HCT116 (cell line): ENCODE measurements at regions not wholly inside any gene's neighbourhood (a gene's known extent, or its start where the extent isn't known, plus 50 kb on each side); places are given as distances from the start of the nearest gene placed in this dataset.

Experiments
- ATAC-seq: fragments of 200-7000 bp; cut with Tn5 transposase; 2 replicates; pipeline ENCODE4 v1.9.1; 2020; ENCODE audit warnings: mild to moderate bottlenecking, moderate library complexity
- BruUV-seq: library from RNA; stranded (reverse); fragments of 400-500 nt; replicated peaks from 2 replicates; lab custom pipeline; 2021; lab: Mats Ljungman, UMichigan
- CTCF ChIA-PET: fragments of 300-600 bp; sonication (Branson Sonifier 250); formaldehyde crosslinking; loops from one replicate; lab custom pipeline; 2021; ENCODE audit warnings: antibody characterized with exemption; lab: Charles Lee
- POLR2A ChIA-PET: fragments of 300-600, 350-600 bp; sonication (Branson Sonifier 250); formaldehyde crosslinking; loops from one replicate; lab custom pipeline; 2021; ENCODE audit warnings: antibody characterized with exemption; lab: Charles Lee
- RAD21 ChIA-PET, 2 experiments: fragments of 300-600 bp; sonication (Branson Sonifier 250); formaldehyde crosslinking; loops; one replicate each; lab custom pipeline; 2023; ENCODE audit warnings: low total read pairs in 2 of 2; ENCODE audit not compliant: uncharacterized antibody in 2 of 2, unreplicated experiment in 2 of 2, low non-redundant PET in 1 of 2; lab: Charles Lee
- DNase-seq: peaks from one replicate; pipeline ENCODE4 v3.0.0-alpha.2; 2010; ENCODE audit warnings: low read depth, low spot score
- H2AFZ ChIP-seq: fragments of 200-600 bp; shearing (Covaris generic), sonication (generic); 2 replicates; pipeline ENCODE4 v1.6.1; 2017; ENCODE audit warnings: low read depth, mixed run types, mixed read lengths, antibody characterized with exemption, low read length; ENCODE audit not compliant: poor library complexity, severe bottlenecking
- H3K27ac ChIP-seq: 2 replicates; pipeline ENCODE4 v1.5.1; 2012; ENCODE audit warnings: low read depth, low read length
- H3K27me3 ChIP-seq: fragments of 200-600 bp; sonication (generic); 2 replicates; pipeline ENCODE4 v1.6.1; 2016; ENCODE audit warnings: mixed run types, low read length, mixed read lengths; ENCODE audit not compliant: insufficient read depth
- H3K36me3 ChIP-seq, 2 experiments: fragments of 200-500 bp in 1 of 2; fragments of 200-600 bp in 1 of 2; sonication (Bioruptor generic) in 1 of 2; sonication (generic) in 1 of 2; 2 replicates each; pipeline versions ENCODE4 v1.5.1 to v1.6.1; 2014 to 2016; ENCODE audit warnings: low read length in 2 of 2, inconsistent platforms in 1 of 2, mixed read lengths in 1 of 2, mixed run types in 1 of 2; ENCODE audit not compliant: insufficient read depth in 2 of 2, control insufficient read depth in 1 of 2
- H3K4me1 ChIP-seq, 2 experiments: fragments of 200-600 bp in 1 of 2; sonication (generic) in 1 of 2; 2 replicates each; pipeline versions ENCODE4 v1.5.1 to v1.6.1; 2012 to 2017; ENCODE audit warnings: low read length in 2 of 2, inconsistent platforms in 1 of 2, mild to moderate bottlenecking in 1 of 2, mixed read lengths in 1 of 2, mixed run types in 1 of 2, moderate library complexity in 1 of 2; ENCODE audit not compliant: insufficient read depth in 2 of 2, control insufficient read depth in 1 of 2
- H3K4me2 ChIP-seq: fragments of 200-600 bp; sonication (generic); 2 replicates; pipeline ENCODE4 v1.6.1; 2017; ENCODE audit warnings: mixed run types, low read length, mixed read lengths
- H3K4me3 ChIP-seq, 2 experiments: fragments of 200-600 bp in 1 of 2; sonication (generic) in 1 of 2; replicated peaks in 1 of 2; 2 replicates each; pipeline ENCODE4 v1.5.1; 2011 to 2016; ENCODE audit warnings: low read length in 2 of 2, control low read depth in 1 of 2, low read depth in 1 of 2, mild to moderate bottlenecking in 1 of 2, mixed read lengths in 1 of 2, mixed run types in 1 of 2
- H3K79me2 ChIP-seq: fragments of 200-600 bp; sonication (generic); 2 replicates; pipeline ENCODE4 v1.6.1; 2017; ENCODE audit warnings: mild to moderate bottlenecking, mixed run types, low read length, moderate library complexity, mixed read lengths; ENCODE audit not compliant: insufficient read depth
- H3K9ac ChIP-seq: fragments of 200-600 bp; sonication (generic); 2 replicates; pipeline ENCODE4 v1.6.1; 2016; ENCODE audit warnings: low read length, mixed read lengths
- H3K9me2 ChIP-seq: fragments of 200-600 bp; sonication (generic), shearing (Covaris generic); 2 replicates; pipeline ENCODE4 v1.6.1; 2017; ENCODE audit warnings: mixed run types, mild to moderate bottlenecking, moderate library complexity; ENCODE audit not compliant: insufficient read depth
- H3K9me3 ChIP-seq, 2 experiments: fragments of 200-500 bp in 1 of 2; fragments of 200-600 bp in 1 of 2; sonication (Bioruptor generic) in 1 of 2; sonication (generic) in 1 of 2; 2 replicates each; pipeline ENCODE4 v1.6.1; 2014 to 2017; ENCODE audit warnings: low read length in 2 of 2, mixed read lengths in 2 of 2, inconsistent platforms in 1 of 2, low read depth in 1 of 2, mild to moderate bottlenecking in 1 of 2, mixed run types in 1 of 2, moderate library complexity in 1 of 2; ENCODE audit not compliant: control insufficient read depth in 1 of 2, insufficient read depth in 1 of 2
- H4K20me1 ChIP-seq: fragments of 200-600 bp; sonication (generic), shearing (Covaris generic); 2 replicates; pipeline ENCODE4 v1.6.1; 2017; ENCODE audit warnings: mixed run types, mild to moderate bottlenecking, moderate library complexity; ENCODE audit not compliant: insufficient read depth
- CBX3 ChIP-seq: IDR thresholded peaks from 2 replicates; pipeline ENCODE4 v1.6.1; 2012; ENCODE audit warnings: low read depth
- CEBPB ChIP-seq: IDR thresholded peaks from 2 replicates; pipeline ENCODE4 v1.6.1; 2012; ENCODE audit warnings: low read depth
- EGR1 ChIP-seq: IDR thresholded peaks from 2 replicates; pipeline ENCODE4 v1.6.1; 2012; ENCODE audit warnings: low read depth
- ELF1 ChIP-seq: IDR thresholded peaks from 2 replicates; pipeline ENCODE4 v1.6.1; 2012; ENCODE audit warnings: low read depth, borderline replicate concordance
- EZH2phosphoT487 ChIP-seq: fragments of 200-600 bp; IDR thresholded peaks from 2 replicates; pipeline ENCODE4 v1.6.1; 2018; ENCODE audit warnings: antibody characterized with exemption, borderline replicate concordance
- FOSL1 ChIP-seq: IDR thresholded peaks from 2 replicates; pipeline ENCODE4 v1.6.1; 2012; ENCODE audit warnings: low read depth
- POLR2A ChIP-seq: IDR thresholded peaks from 2 replicates; pipeline ENCODE4 v1.7.0; 2011; ENCODE audit warnings: borderline replicate concordance; ENCODE audit not compliant: insufficient read depth, insufficient read length; ENCODE audit errors: extremely low read depth
- RAD21 ChIP-seq: IDR thresholded peaks from 2 replicates; pipeline ENCODE4 v1.6.1; 2012; ENCODE audit warnings: low read depth, mild to moderate bottlenecking
- SRF ChIP-seq: IDR thresholded peaks from 2 replicates; pipeline ENCODE4 v1.6.1; 2012; ENCODE audit warnings: low read depth
- TCF7L2 ChIP-seq: IDR thresholded peaks from 2 replicates; pipeline ENCODE4 v1.7.0; 2011; ENCODE audit warnings: borderline replicate concordance, inconsistent platforms; ENCODE audit not compliant: insufficient read depth, insufficient read length; ENCODE audit errors: extremely low read depth
- ZNF274 ChIP-seq: fragments of 200-500 bp; sonication (Bioruptor generic); IDR thresholded peaks from 2 replicates; pipeline ENCODE4 v1.6.1; 2014; ENCODE audit warnings: mild to moderate bottlenecking, low read depth, low read length, inconsistent platforms
- intact Hi-C: fragments of 100-400 bp; cut with micrococcal nuclease; formaldehyde crosslinking; loops from 2 replicates; pipeline ENCODE4 v1.10.0; 2022
- TF ChIP-seq, protein P1 (sequence below), 3 experiments: fragments of 200-600 bp in 1 of 3; sonication (generic) in 1 of 3; IDR thresholded peaks in 2 of 3; conservative IDR thresholded peaks in 1 of 3; 2 replicates each; pipeline ENCODE4 v1.5.1; 2012 to 2017; ENCODE audit warnings: low read depth in 2 of 3, low read length in 2 of 3, antibody characterized with exemption in 1 of 3, borderline replicate concordance in 1 of 3, control low read depth in 1 of 3, mild to moderate bottlenecking in 1 of 3, mixed read lengths in 1 of 3, mixed run types in 1 of 3, moderate library complexity in 1 of 3; ENCODE audit not compliant: insufficient read depth in 1 of 3
- TF ChIP-seq, protein P2 (sequence below): IDR thresholded peaks from 2 replicates; pipeline ENCODE4 v1.6.1; 2012
- TF ChIP-seq, protein P3 (sequence below): IDR thresholded peaks from 2 replicates; pipeline ENCODE4 v1.6.1; 2012; ENCODE audit warnings: low read depth

DNA sequence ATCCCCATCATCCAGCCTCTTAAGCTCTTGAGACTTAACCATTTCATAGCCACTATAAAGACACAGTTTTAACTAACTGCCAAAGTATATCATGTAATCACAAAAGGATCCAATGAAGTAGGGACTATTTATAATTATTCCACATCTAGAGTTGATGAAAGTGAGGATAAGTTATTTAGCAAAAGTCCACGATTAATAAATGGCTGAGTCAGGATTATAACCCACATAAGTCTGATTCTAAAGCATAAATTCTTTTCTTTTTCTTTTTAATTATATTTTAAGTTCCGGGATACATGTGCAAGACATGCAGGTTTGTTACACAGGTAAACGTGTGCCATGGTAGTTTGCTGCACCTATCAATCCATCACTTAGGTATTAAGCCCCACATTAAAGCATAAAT lies 166.1 kb downstream of the PPP1R3A start (continued):
- TF ChIP-seq FOSL1 = no peak
- TF ChIP-seq SRF = no peak
- TF ChIP-seq CEBPB = no peak

- RAD21 ChIA-PET = no interaction called here
- BruUV-seq = no TSS peak
- Histone ChIP-seq H2AFZ (no peak overlapping the region), H3K27me3 (no peaks in the 10 kb centered on the region), H3K9me2 (no peaks in the 10 kb centered on the region), H3K79me2 (no peaks in the 10 kb centered on the region), H3K4me1 (no peaks in the 10 kb centered on the region), H3K9me3 (no peaks in the 10 kb centered on the region), H3K9ac (no peak overlapping the region), H3K4me3 (no peak overlapping the region), H3K36me3 (no peaks in the 10 kb centered on the region), H4K20me1 (no peaks in the 10 kb centered on the region)
- intact Hi-C loops = loop anchor here (10.0 kb wide), 1 partner anchor 57 kb away; no protein-coding TSS in a partner anchor
- peak; percentile 55; the same call in 1 of the 2 replicates for ATAC-seq
- TF ChIP-seq, protein P1, sequence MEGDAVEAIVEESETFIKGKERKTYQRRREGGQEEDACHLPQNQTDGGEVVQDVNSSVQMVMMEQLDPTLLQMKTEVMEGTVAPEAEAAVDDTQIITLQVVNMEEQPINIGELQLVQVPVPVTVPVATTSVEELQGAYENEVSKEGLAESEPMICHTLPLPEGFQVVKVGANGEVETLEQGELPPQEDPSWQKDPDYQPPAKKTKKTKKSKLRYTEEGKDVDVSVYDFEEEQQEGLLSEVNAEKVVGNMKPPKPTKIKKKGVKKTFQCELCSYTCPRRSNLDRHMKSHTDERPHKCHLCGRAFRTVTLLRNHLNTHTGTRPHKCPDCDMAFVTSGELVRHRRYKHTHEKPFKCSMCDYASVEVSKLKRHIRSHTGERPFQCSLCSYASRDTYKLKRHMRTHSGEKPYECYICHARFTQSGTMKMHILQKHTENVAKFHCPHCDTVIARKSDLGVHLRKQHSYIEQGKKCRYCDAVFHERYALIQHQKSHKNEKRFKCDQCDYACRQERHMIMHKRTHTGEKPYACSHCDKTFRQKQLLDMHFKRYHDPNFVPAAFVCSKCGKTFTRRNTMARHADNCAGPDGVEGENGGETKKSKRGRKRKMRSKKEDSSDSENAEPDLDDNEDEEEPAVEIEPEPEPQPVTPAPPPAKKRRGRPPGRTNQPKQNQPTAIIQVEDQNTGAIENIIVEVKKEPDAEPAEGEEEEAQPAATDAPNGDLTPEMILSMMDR (IDR thresholded peaks at IDR 0.05 in 2 of 3, conservative IDR thresholded peaks at IDR 0.05 in 1 of 3; ENCODE audit: borderline replicate concordance in 1 of 3, insufficient read depth in 1 of 3, low read depth in 2 of 3, low read length in 2 of 3) = 0 out of 6 replicates have a peak, but pooled peaks of 2 of the 3 experiments have one; percentile 12
- TF ChIP-seq, protein P2, sequence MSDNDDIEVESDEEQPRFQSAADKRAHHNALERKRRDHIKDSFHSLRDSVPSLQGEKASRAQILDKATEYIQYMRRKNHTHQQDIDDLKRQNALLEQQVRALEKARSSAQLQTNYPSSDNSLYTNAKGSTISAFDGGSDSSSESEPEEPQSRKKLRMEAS = no peak
- TF ChIP-seq, all 23 proteins: peak for 1
- no peak for DNase-seq
- Histone ChIP-seq H3K4me2 (no peak overlapping the region), H3K27ac (no peak overlapping the region)
- CTCF ChIA-PET = no interaction called here
- POLR2A ChIA-PET = no interaction called here
These were observed 166.5 kb downstream of the PPP1R3A start for GRCh38 chr7:113752289-113752688.

GRCh38 chr7:113751547-113751946 lies 167.3 kb downstream of the PPP1R3A start:
- no peaks in the 10 kb centered on the region for H3K79me2 ChIP-seq
- CTCF ChIA-PET = no interaction called here
- no peak overlapping the region for H3K27ac ChIP-seq
- no peak overlapping the region for H3K4me2 ChIP-seq
- intact Hi-C loops = loop anchor here (10.0 kb wide), 1 partner anchor 57 kb away; no protein-coding TSS in a partner anchor
- no peak overlapping the region for H2AFZ ChIP-seq
- no peaks in the 10 kb centered on the region for H3K27me3 ChIP-seq
- POLR2A ChIA-PET = no interaction called here
- no peaks in the 10 kb centered on the region for H4K20me1 ChIP-seq
- H3K36me3 ChIP-seq = no peaks in the 10 kb centered on the region
- no peak for ATAC-seq
- no peak for DNase-seq
- no peak overlapping the region for H3K4me3 ChIP-seq
- H3K9me3 ChIP-seq = no peaks in the 10 kb centered on the region
- no peak overlapping the region for H3K9ac ChIP-seq
- H3K9me2 ChIP-seq = no peaks in the 10 kb centered on the region
- no TSS peak for BruUV-seq
- RAD21 ChIA-PET = no interaction called here
- H3K4me1 ChIP-seq = no peaks in the 10 kb centered on the region
- TF ChIP-seq SRF (no peak), POLR2A (no peak), EGR1 (no peak), CBX3 (no peak), EZH2phosphoT487 (no peak), ZNF274 (no peak), CEBPB (no peak), RAD21 (no peak), TCF7L2 (no peak), ELF1 (no peak)
- TF ChIP-seq, protein P3, sequence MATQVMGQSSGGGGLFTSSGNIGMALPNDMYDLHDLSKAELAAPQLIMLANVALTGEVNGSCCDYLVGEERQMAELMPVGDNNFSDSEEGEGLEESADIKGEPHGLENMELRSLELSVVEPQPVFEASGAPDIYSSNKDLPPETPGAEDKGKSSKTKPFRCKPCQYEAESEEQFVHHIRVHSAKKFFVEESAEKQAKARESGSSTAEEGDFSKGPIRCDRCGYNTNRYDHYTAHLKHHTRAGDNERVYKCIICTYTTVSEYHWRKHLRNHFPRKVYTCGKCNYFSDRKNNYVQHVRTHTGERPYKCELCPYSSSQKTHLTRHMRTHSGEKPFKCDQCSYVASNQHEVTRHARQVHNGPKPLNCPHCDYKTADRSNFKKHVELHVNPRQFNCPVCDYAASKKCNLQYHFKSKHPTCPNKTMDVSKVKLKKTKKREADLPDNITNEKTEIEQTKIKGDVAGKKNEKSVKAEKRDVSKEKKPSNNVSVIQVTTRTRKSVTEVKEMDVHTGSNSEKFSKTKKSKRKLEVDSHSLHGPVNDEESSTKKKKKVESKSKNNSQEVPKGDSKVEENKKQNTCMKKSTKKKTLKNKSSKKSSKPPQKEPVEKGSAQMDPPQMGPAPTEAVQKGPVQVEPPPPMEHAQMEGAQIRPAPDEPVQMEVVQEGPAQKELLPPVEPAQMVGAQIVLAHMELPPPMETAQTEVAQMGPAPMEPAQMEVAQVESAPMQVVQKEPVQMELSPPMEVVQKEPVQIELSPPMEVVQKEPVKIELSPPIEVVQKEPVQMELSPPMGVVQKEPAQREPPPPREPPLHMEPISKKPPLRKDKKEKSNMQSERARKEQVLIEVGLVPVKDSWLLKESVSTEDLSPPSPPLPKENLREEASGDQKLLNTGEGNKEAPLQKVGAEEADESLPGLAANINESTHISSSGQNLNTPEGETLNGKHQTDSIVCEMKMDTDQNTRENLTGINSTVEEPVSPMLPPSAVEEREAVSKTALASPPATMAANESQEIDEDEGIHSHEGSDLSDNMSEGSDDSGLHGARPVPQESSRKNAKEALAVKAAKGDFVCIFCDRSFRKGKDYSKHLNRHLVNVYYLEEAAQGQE = no peak
